Colonic mucosa (tissue), 4 donors: ENCODE measurements at regions not wholly inside any gene's neighbourhood (a gene's known extent, or its start where the extent isn't known, plus 50 kb on each side); places are given as distances from the start of the nearest gene placed in this dataset.
A peak's percentile ranks its signal among the peaks of the same experiment; 100 is the strongest.

Experiments
- DNase-seq: peaks from one replicate; pipeline ENCODE4 v3.0.0-alpha.2; 2020
- H3K27ac ChIP-seq: fragments of 200-600 bp; one replicate; pipeline ENCODE4 v1.8.0; 2021
- H3K27me3 ChIP-seq: fragments of 200-600 bp; one replicate; pipeline ENCODE4 v1.8.0; 2021
- H3K36me3 ChIP-seq: fragments of 200-600 bp; one replicate; pipeline ENCODE4 v1.8.0; 2021
- H3K4me1 ChIP-seq: fragments of 200-600 bp; one replicate; pipeline ENCODE4 v1.8.0; 2021; ENCODE audit warnings: mild to moderate bottlenecking
- H3K4me3 ChIP-seq: fragments of 200-600 bp; one replicate; pipeline ENCODE4 v1.8.0; 2021
- H3K9ac ChIP-seq, 2 donors: one replicate each; pipeline ENCODE4 v1.7.0; 2013; ENCODE audit warnings: control low read depth in 2 of 2, low read depth in 2 of 2, low read length in 2 of 2
- H3K9me3 ChIP-seq: fragments of 200-600 bp; one replicate; pipeline ENCODE4 v1.8.0; 2021
- CTCF ChIP-seq: fragments of 200-600 bp; IDR thresholded peaks from one replicate; pipeline ENCODE4 v1.8.0; 2022; ENCODE audit warnings: antibody characterized with exemption, mild to moderate bottlenecking
- intact Hi-C: fragments of 100-400 bp; cut with DNase I; formaldehyde crosslinking; loops from one replicate; pipeline ENCODE4 v1.14.1; 2022
- donor health status: healthy.
- donor health status: DM: no; HTN: no; CAD: no.
- donor health status: DM: no; HTN: no; CAD: no.

- no peaks in the 10 kb centered on the region for H3K9me3 ChIP-seq
- H3K27me3 ChIP-seq: no peaks in the 10 kb centered on the region
- H3K36me3 ChIP-seq: no peaks in the 10 kb centered on the region
- no peak overlapping the region for H3K27ac ChIP-seq
- TF ChIP-seq CTCF: no peak
- peaks cover under 1% of the 10 kb centered on the region for H3K4me1 ChIP-seq
- H3K4me3 ChIP-seq: no peak overlapping the region
- H3K9ac ChIP-seq: no peak overlapping the region
- intact Hi-C loops: no loop called here
- peak; percentile 57 for DNase-seq
Measured at GRCh38 chr14:106848330-106849121, 1322.1 kb downstream of the TMEM121 start.

GRCh38 chr14:106850913-106851825 is 1324.8 kb downstream of the TMEM121 start:
- no peak for TF ChIP-seq CTCF
- no peak for DNase-seq
- Histone ChIP-seq H3K36me3 (no peaks in the 10 kb centered on the region), H3K9me3 (no peaks in the 10 kb centered on the region), H3K4me1 (no peaks in the 10 kb centered on the region), H3K4me3 (no peak overlapping the region), H3K27ac (no peak overlapping the region), H3K9ac (no peak overlapping the region), H3K27me3 (no peaks in the 10 kb centered on the region)
- intact Hi-C loops: no loop called here

GRCh38 chr14:106872611-106873446 is 1346.4 kb downstream of the TMEM121 start:
- intact Hi-C loops: no loop called here
- no peak overlapping the region for H3K4me3 ChIP-seq

GRCh38 chr14:106874350-106874749 is 1348.0 kb downstream of the TMEM121 start:
- intact Hi-C loops: no loop called here
- no peak overlapping the region for H3K4me3 ChIP-seq
- no peak for DNase-seq
- H3K36me3 ChIP-seq: no peaks in the 10 kb centered on the region
- no peaks in the 10 kb centered on the region for H3K4me1 ChIP-seq
- no peak overlapping the region for H3K27ac ChIP-seq
- no peaks in the 10 kb centered on the region for H3K27me3 ChIP-seq
- H3K9me3 ChIP-seq: no peaks in the 10 kb centered on the region
- TF ChIP-seq CTCF: no peak
- no peak overlapping the region for H3K9ac ChIP-seq

More at GRCh38 chr14:106872611-106873446, 1346.4 kb downstream of the TMEM121 start:
- H3K36me3 ChIP-seq: no peaks in the 10 kb centered on the region
- no peaks in the 10 kb centered on the region for H3K27me3 ChIP-seq
- H3K9me3 ChIP-seq: no peaks in the 10 kb centered on the region
- DNase-seq: peak; percentile 92
- no peak overlapping the region for H3K27ac ChIP-seq
- H3K4me1 ChIP-seq: no peaks in the 10 kb centered on the region
- peak; percentile 52 for TF ChIP-seq CTCF
- no peak overlapping the region for H3K9ac ChIP-seq

- intact Hi-C loops: no loop called here
- Histone ChIP-seq H3K4me3 (no peak overlapping the region), H3K9me3 (no peaks in the 10 kb centered on the region), H3K27ac (no peak overlapping the region), H3K4me1 (no peaks in the 10 kb centered on the region), H3K36me3 (no peaks in the 10 kb centered on the region), H3K27me3 (no peaks in the 10 kb centered on the region), H3K9ac (no peak overlapping the region)
- TF ChIP-seq CTCF: no peak
- DNase-seq: peak; percentile 53
Measured at GRCh38 chr14:106875503-106875902, 1349.1 kb downstream of the TMEM121 start.
